GM06990 (cell line): ENCODE measurements at regions not wholly inside any gene's neighbourhood (a gene's known extent, or its start where the extent isn't known, plus 50 kb on each side); places are given as distances from the start of the nearest gene placed in this dataset.
A peak's percentile ranks its signal among the peaks of the same experiment; 100 is the strongest.

Experiments
- DNase-seq: peaks from one replicate; pipeline ENCODE4 v3.0.0-alpha.2; 2011; ENCODE audit not compliant: insufficient read length; ENCODE audit errors: extremely low read depth
- H3K27me3 ChIP-seq: replicated peaks from 2 replicates; pipeline ENCODE4 v1.6.0; 2011; ENCODE audit warnings: low read length; ENCODE audit not compliant: control insufficient read depth, insufficient read depth
- H3K36me3 ChIP-seq: 2 replicates; pipeline ENCODE4 v1.5.1; 2011; ENCODE audit warnings: low read length; ENCODE audit not compliant: control insufficient read depth, insufficient read depth
- H3K4me3 ChIP-seq: replicated peaks from 2 replicates; pipeline ENCODE4 v1.5.1; 2011; ENCODE audit warnings: low read depth, mild to moderate bottlenecking, control low read depth, low read length
- CTCF ChIP-seq: IDR thresholded peaks from 2 replicates; pipeline ENCODE4 v1.5.1; 2011; ENCODE audit warnings: low read length, control low read depth, mild to moderate bottlenecking, inconsistent platforms; ENCODE audit not compliant: insufficient read depth, poor library complexity, severe bottlenecking

GRCh38 chr6:47097092-47097945 is 55.2 kb upstream of the ADGRF1 start:
- peak; percentile 28 for DNase-seq
- TF ChIP-seq CTCF: peak; percentile 68
- Histone ChIP-seq H3K36me3 (no peaks in the 10 kb centered on the region), H3K4me3 (no peak overlapping the region), H3K27me3 (no peaks in the 10 kb centered on the region; the same call in 1 of the 2 replicates)

GRCh38 chr6:47096211-47096895 is 54.2 kb upstream of the ADGRF1 start:
- no peak for DNase-seq
- Histone ChIP-seq H3K4me3 (no peak overlapping the region), H3K36me3 (no peaks in the 10 kb centered on the region), H3K27me3 (no peaks in the 10 kb centered on the region; the same call in 1 of the 2 replicates)
- TF ChIP-seq CTCF: no peak

- DNase-seq: no peak
- H3K27me3 ChIP-seq: no peaks in the 10 kb centered on the region; the same call in 1 of the 2 replicates
- no peaks in the 10 kb centered on the region for H3K36me3 ChIP-seq
- no peak overlapping the region for H3K4me3 ChIP-seq
- no peak for TF ChIP-seq CTCF
Measured at GRCh38 chr6:47094241-47094925, 52.3 kb upstream of the ADGRF1 start.

- Histone ChIP-seq H3K27me3 (no peaks in the 10 kb centered on the region; the same call in 1 of the 2 replicates), H3K36me3 (no peaks in the 10 kb centered on the region), H3K4me3 (no peak overlapping the region)
- no peak for TF ChIP-seq CTCF
- no peak for DNase-seq
Measured at GRCh38 chr6:47093169-47093568, 51.0 kb upstream of the ADGRF1 start.

- H3K4me3 ChIP-seq: no peak overlapping the region
- no peak for TF ChIP-seq CTCF
- no peaks in the 10 kb centered on the region; the same call in 1 of the 2 replicates for H3K27me3 ChIP-seq
- no peak for DNase-seq
- no peaks in the 10 kb centered on the region for H3K36me3 ChIP-seq
Measured at GRCh38 chr6:47091886-47092668, 49.9 kb upstream of the ADGRF1 start.
